ENCODE measurements at regions not wholly inside any gene's neighbourhood (a gene's known extent, or its start where the extent isn't known, plus 50 kb on each side); places are given as distances from the start of the nearest gene placed in this dataset.

DNA sequence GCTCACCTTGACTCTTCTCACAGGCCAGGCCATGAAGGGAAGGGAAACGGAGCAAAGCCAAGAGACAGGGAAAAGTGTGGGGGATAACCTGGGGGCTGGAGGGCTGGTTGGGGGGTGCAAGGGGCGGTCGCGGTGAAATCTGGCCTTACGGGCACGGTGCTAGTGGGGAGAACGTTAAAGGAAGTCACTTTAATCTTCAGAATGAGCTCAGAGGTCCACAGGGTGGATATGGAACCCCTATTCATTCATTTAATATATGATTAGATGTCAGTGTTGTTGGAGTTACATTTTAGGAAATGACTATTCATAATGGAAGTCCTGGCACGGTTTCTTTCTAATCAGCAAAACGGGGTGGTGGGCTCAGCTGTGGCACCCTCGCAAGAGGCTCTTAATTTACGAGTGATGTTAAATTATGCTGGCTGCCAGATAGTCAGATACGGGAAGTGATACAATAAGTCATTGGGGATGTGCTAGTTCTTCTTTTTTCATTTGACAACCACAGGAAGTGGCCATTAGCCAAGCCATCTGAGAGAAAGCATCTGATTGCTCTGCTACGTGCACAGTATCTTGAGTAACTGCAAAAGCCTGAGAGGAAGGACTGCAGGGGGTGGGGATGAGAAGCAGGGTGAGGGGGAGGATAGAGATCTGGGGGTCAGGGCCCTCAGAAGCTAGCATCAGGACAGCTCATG, 253.0 kb downstream of the QKI start:
- DNase-seq = no peak

GRCh38 chr6:163665464-163665863, 250.9 kb downstream of the QKI start:
- DNase-seq = no peak

DNA sequence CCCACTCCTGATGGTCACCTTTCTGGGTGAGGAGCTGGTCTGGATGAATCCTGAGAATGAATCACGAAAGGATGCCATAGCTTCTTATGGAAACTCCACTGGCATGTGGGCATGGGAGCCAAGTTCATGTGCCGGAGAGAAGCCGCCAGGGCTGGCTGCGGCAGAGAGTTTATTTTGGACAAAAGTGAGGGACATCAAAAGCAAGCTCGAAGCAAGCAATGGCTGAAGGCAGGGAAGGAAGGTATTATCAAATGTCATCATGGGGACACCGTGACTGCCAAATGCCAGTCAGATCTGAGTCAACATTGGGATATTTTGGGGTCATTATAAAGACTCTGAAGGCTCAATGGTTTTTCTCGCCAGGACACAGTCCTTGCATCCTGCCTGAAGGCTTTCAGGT, 249.1 kb downstream of the QKI start:
- no peak for DNase-seq

DNA sequence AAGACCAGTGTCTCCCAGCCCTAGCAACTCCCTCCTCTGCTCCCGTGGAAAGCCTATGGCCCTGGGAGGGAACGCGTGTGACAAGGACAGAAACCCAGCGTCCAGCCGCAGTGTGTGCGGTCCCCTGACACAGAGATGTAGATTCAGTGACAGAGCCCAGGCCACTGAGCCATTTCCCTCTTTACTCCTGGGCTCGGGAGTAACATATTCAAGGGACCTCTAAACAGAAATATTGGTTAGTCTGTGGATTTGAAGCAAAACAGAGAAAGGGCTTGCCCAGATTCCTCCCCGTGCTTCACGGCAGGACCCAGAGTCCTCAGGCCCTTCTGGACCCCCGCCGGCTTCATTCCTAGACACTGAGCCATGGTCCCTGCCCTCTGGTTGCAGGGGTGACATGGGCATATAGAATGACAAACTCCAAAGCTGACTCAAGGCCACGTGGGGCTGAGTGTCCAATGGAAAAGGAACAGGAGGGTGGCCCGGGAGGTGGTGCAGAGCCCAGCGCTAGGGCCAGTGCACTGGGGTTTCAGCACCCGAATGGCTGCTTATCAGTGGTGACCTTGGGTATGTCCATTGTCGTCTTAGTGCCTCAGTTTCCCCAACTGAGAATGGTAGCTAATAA, 248.2 kb downstream of the QKI start:
- no peak for DNase-seq

- no peak for DNase-seq
These were observed 246.8 kb downstream of the QKI start for GRCh38 chr6:163661272-163661671.

DNA sequence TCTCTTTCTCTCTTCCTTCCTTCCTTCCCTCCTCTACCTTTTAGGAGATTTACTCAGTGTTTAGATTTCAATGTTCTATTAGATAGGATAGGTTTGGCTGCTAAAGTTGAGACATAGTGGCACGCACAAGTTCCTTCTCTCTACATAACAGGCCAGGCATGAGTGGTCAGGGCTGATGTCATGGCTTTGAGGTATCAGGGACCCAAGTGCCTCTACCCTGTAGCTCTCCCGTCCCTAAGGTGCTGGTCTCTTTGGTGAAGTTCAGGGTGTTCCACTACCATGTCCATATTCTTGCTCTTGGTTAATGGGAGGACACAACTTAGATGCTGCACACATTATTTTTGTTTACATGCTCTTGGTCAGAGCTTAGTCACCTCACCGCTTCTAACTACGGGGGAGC, 245.3 kb downstream of the QKI start:
- DNase-seq = no peak

GRCh38 chr6:163655217-163656121, 241.0 kb downstream of the QKI start:
- no peak for DNase-seq

DNA sequence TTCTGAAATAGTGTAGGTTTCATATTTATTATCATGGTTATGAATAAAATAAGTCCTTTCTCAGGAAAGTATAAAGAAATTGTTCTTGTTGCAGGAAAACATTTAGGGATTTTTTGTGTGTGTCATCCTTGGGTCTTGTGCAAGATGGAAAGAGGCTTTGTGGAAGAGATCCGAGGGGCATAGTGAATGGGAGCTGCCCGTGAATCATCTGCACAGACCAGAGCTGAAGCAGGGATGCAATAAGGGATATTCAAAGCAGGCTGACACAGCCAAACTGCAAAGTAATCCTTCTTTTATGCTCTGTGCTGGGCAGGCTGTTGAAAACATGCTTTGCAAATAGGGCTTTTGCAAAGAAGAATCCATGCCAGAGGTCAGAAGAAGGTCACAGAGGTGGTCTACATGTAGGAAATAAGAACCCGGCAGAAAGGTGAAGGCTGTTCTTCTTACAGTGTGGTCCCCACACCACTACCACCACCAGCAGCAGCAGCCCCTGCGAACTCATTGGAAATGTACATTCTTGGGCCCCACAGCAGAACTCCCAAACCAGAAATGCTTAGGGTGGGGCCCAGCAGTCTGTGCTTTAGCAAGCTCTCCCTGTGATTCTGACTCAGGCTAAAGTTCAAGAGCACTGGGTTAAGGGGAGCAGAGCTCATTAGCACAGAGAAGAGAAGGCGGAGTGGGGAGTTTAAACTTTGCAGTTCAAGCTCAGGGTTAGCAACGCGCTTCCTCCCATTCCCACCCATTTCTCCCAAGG, 237.6 kb downstream of the QKI start:
- DNase-seq = no peak

DNA sequence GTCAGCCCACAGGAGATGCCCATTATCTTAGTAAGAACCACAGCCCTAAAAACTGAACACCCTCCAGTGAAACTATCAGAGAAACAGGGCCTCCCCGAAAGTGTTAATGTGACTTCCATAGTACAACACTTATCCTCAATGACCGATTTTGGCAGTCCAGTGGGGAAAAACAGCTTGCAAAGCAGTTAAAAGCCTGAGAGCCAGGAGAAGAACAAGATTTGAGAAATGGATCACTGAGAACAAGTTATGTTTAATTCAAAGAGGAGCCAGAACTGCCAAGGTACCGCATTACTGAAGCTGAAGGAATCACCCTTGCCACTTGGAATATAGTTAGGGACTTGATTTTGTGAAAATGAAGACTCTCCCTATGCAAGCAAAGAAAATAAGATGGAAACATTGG, 236.9 kb downstream of the QKI start:
- DNase-seq = no peak

- DNase-seq = no peak
These were observed 234.3 kb downstream of the QKI start for GRCh38 chr6:163648868-163649267.

DNA sequence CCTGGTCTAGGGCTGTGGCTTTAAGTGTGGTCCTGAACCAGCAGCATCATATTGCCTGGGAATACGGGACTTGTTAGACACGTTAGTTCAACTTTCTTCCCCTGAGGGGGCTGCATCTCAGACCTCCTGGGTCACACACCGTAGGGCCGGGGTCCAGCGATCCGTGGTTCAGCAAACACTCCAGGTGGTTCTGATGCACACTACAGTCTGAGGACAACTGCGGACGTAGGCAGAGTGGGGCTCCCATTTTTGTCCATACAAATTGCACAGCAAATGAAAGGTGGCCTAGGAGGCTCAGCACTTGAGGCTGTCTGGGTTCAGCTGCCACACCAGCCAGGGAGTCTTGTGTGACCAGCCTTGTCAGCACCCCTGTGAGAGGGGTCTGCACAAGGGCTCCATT, 233.1 kb downstream of the QKI start:
- no peak for DNase-seq

DNA sequence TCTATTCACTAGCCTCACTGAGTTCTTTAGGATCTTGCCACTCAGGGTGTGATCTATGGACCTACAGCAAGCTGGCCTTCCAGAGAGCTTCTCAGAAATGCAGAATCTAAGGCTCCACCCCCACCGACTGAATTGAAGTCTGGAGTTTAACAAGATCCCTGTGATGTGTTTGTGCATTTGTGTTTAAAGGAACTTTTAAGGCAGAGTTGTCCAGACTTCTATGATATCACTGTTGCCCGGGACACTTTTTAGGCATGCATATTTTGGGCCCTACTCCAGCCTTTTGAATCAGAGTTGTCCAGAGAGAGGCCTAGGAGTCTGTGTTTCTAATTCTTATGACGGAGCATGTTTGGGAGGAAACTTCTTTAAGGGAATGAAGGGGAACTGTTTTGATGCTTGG, 232.3 kb downstream of the QKI start:
- no peak for DNase-seq

DNA sequence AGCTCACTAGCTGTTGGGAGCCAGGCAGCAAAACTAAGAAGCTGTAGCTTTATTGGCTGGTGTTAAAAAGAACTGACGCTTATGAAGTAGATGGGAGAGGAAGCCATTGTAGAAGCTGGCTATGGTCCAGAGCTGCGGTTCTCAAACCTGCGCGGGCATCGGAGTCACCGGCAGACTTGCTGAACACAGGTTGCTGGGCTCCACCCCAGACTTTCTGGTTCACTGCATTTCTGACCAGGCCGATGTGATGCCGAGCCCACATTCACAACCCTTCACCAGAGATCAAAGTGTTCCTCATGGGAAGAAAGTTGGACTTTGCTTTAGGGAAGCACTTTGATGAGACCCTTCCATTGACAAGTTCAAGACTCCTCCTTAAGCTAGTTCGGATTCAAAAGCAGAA, 231.6 kb downstream of the QKI start:
- DNase-seq = no peak

GRCh38 chr6:163645560-163645959, 231.0 kb downstream of the QKI start:
- DNase-seq = no peak

DNA sequence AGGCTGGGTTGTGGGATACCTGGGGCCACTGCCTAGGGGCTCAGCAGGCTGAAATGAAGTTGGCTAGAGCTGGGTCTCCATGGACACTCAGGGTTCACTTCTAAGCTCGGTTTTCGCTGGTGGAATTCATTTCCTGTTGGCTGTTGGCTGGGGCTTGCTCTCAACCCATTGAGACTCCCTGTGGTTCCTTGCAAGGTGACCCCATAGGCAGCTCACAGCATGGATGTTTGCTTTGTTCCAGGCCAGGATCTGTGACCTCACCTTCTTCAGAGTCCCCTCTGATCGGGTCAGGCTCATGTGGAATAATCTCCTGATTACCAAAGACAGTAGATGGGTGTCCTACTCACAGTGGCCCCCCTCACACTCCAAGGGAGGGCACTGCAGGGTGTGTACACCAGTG, 229.3 kb downstream of the QKI start:
- DNase-seq = no peak

- DNase-seq = no peak
These were observed 227.2 kb downstream of the QKI start for GRCh38 chr6:163641706-163642105.

- DNase-seq = no peak
These were observed 226.1 kb downstream of the QKI start for GRCh38 chr6:163640641-163641040.

- no peak for DNase-seq
These were observed 223.0 kb downstream of the QKI start for GRCh38 chr6:163637524-163637923.

- no peak for DNase-seq
These were observed 221.3 kb downstream of the QKI start for GRCh38 chr6:163635731-163636364.

DNA sequence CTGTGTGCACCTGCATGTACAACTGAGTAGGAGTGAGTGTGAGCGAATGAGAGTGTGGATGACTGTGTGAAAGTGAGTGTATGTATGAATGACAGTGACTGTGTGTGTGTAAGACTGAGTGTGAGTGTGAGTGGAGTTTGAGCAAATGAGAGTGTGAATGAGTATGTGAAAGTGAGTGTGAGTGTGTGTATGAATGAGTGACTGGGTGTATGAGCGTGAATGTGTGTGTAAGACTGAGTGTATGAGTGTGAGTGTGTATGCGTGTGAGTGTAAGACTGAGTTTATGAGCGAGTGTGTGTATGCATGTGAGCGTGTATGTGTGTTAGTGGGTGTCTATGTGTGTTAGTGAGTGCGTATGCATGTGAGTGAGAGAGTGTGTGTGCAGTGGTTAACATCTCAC, 220.8 kb downstream of the QKI start:
- no peak for DNase-seq

DNA sequence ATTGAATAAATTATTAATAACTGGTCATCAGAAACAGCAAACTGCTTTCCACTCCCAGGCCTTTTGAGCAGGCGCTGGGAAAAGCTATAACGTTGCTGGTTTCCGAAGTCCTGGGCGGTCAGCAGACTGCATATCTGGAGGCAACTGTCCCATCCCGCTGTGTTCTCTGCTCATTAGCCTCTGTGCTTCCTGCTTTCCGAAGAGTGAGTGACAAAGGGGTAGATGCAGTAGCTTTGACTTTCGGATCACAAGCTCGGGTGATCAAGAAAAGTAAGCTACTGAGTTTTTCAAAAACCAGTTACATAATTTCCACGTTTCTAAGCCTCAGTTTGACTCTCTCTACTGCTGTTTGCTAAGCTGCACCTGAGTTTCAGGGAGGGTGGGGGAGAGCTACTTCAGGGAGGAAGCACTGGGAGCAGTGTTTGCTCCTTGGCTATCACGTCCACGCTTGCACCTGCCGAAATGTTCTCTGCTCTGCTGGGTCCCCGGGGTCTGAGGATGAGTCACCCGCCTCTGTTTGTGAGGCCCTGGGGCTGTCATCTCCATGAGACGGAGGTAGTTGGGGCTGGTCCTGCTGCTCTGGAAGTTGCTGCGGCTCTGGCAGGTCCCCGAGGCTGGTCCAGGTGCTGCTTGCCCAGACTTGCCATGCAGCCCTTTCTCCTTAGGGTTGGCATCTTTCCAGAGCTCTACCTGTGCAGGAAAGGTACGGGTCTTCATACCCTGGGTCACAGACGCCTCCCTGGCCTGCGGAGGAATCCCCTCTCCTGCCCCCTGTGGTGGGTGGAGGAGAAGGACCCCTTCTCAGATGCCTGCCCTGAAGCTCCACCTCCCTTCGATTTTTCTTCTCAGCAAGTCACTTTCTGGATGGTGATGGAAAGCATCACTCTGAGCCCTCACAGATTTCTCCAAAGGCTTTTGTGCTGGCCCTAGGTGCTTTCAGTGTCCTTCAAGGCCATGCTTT, 220.0 kb downstream of the QKI start:
- no peak for DNase-seq

Data from T-helper 9 cell (primary cell).